Activated B cell treated with CpG ODN at 0.5 μM for 24 hours (primary cell): ENCODE measurements at regions not wholly inside any gene's neighbourhood (a gene's known extent, or its start where the extent isn't known, plus 50 kb on each side); places are given as distances from the start of the nearest gene placed in this dataset.

Source experiments
- ATAC-seq: fragments of 200-7000 bp; cut with Tn5 transposase; one replicate; pipeline ENCODE4 v1.10.0; 2021; ENCODE audit warnings: low read depth, mild to moderate bottlenecking, moderate library complexity
- CTCF ChIA-PET: fragments of 350-600 bp; sonication (Branson Sonifier 250); formaldehyde crosslinking; loops from one replicate; lab custom pipeline; 2021; ENCODE audit warnings: antibody characterized with exemption; lab: Charles Lee
- POLR2A ChIA-PET: fragments of 350-600 bp; sonication (Branson Sonifier 250); formaldehyde crosslinking; loops from one replicate; lab custom pipeline; 2021; ENCODE audit warnings: antibody characterized with exemption; lab: Charles Lee
- DNase-seq: peaks from one replicate; pipeline ENCODE4 v3.0.0; 2022
- H3K27ac Mint-ChIP-seq: one replicate; pipeline ENCODE4 v1.8.0; 2020; ENCODE audit warnings: mixed read lengths
- H3K27me3 Mint-ChIP-seq: one replicate; pipeline ENCODE4 v1.8.0; 2021; ENCODE audit warnings: mixed read lengths
- H3K36me3 Mint-ChIP-seq: one replicate; pipeline ENCODE4 v1.8.0; 2021; ENCODE audit warnings: low read depth, mixed read lengths
- H3K4me1 Mint-ChIP-seq: one replicate; pipeline ENCODE4 v1.8.0; 2021; ENCODE audit warnings: mixed read lengths
- H3K4me3 Mint-ChIP-seq: one replicate; pipeline ENCODE4 v1.8.0; 2020; ENCODE audit warnings: mild to moderate bottlenecking, mixed read lengths
- H3K9me3 Mint-ChIP-seq: one replicate; pipeline ENCODE4 v1.8.0; 2020; ENCODE audit warnings: mixed read lengths
- intact Hi-C: fragments of 100-400 bp; cut with micrococcal nuclease; formaldehyde crosslinking; loops from one replicate; pipeline ENCODE4 v1.15.1; 2024
- TF ChIP-seq, protein P1 (sequence below): fragments of 200-600 bp; IDR thresholded peaks from one replicate; pipeline ENCODE4 v1.8.0; 2022; ENCODE audit warnings: antibody characterized with exemption, mild to moderate bottlenecking

DNA sequence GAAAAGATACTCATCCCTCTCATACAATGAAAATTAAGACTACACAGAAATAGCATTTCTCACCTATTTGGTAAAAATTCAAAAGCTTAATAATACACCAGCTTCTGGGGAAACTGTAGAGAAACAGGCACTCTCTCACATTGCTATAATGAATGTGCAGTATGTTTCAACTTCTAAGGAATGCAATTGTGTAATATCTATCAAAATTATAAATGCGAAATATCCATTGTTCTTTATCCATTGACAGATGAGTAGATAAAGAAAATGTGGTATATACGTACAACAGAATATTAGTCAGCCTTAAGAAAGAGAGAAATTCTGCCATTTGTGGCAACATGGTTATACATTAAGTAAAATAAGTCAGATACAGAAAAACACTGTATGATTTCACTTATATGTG lies 101.4 kb upstream of the OR9G4 start:
- intact Hi-C loops: loop anchor here (10.0 kb wide), 1 partner anchor 675 kb away; no protein-coding TSS in a partner anchor
- POLR2A ChIA-PET: no interaction called here
- H3K9me3 Mint-ChIP-seq: no peaks in the 10 kb centered on the region
- H3K27ac Mint-ChIP-seq: no peak overlapping the region
- H3K4me3 Mint-ChIP-seq: no peak overlapping the region
- H3K36me3 Mint-ChIP-seq: no peaks in the 10 kb centered on the region
- H3K4me1 Mint-ChIP-seq: no peaks in the 10 kb centered on the region
- DNase-seq (no peak), ATAC-seq (no peak)
- CTCF ChIA-PET: no interaction called here
- TF ChIP-seq, protein P1, sequence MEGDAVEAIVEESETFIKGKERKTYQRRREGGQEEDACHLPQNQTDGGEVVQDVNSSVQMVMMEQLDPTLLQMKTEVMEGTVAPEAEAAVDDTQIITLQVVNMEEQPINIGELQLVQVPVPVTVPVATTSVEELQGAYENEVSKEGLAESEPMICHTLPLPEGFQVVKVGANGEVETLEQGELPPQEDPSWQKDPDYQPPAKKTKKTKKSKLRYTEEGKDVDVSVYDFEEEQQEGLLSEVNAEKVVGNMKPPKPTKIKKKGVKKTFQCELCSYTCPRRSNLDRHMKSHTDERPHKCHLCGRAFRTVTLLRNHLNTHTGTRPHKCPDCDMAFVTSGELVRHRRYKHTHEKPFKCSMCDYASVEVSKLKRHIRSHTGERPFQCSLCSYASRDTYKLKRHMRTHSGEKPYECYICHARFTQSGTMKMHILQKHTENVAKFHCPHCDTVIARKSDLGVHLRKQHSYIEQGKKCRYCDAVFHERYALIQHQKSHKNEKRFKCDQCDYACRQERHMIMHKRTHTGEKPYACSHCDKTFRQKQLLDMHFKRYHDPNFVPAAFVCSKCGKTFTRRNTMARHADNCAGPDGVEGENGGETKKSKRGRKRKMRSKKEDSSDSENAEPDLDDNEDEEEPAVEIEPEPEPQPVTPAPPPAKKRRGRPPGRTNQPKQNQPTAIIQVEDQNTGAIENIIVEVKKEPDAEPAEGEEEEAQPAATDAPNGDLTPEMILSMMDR: no peak
- H3K27me3 Mint-ChIP-seq: no peaks in the 10 kb centered on the region

DNA sequence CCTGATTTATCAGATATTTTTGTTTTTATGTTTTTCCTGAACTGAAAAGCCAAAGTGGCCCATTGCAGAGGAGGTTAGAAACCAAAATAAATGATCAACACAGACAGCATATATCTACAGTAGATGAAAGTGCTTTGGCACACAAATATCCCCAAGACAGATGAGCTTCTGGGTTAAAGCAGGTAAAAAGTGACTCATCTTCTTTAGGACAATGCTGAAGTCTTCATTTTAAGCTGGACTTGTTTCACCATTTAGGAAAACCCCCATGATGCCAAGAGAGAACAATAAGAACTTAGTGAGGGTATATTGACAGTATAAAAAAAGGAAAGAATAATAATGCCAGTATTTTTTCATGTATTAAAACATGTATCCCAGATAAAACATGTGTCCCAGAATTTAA lies 100.8 kb upstream of the OR9G4 start:
- no peak overlapping the region for H3K4me3 Mint-ChIP-seq
- H3K27me3 Mint-ChIP-seq: no peaks in the 10 kb centered on the region
- H3K4me1 Mint-ChIP-seq: no peaks in the 10 kb centered on the region
- H3K9me3 Mint-ChIP-seq: no peaks in the 10 kb centered on the region
- ChIA-PET POLR2A (no interaction called here), CTCF (no interaction called here)
- intact Hi-C loops: loop anchor here (10.0 kb wide), 1 partner anchor 676 kb away; no protein-coding TSS in a partner anchor
- H3K36me3 Mint-ChIP-seq: no peaks in the 10 kb centered on the region
- H3K27ac Mint-ChIP-seq: no peak overlapping the region
- TF ChIP-seq, protein P1: no peak
- DNase-seq (no peak), ATAC-seq (no peak)

DNA sequence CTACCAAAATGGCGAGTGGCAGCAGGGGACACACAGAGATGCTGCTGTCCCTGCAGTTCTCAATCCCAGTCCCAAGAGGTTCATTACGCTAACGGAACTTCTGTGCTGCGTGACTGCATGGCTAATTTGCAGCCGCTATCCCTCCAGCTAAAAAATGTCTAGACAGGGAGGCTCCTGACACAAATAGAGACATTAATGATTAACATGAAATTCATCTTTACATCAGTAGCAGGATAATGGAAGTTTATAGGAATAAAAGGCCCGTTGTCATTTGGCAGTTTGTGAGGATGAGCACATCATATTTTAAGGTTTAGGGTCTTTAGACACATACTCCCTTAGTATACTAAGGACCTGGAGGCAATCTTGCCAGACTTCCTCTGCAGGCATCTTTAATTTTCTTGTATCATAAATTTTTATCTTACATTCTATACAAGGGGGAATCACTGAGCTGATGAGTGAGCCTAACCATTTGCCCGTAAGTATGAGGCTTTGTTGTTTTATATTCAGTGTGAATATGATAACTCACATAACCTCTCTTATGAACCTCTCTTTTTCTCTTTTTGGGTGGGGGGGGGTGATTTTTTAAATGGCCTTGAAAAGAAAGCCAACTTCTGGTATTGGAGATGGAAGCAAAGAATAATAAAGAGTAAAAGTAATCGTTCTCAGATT lies 99.8 kb upstream of the OR9G4 start:
- Mint-ChIP-seq H3K27ac (no peak overlapping the region), H3K4me3 (no peak overlapping the region), H3K9me3 (no peaks in the 10 kb centered on the region), H3K27me3 (no peaks in the 10 kb centered on the region), H3K4me1 (no peaks in the 10 kb centered on the region), H3K36me3 (no peaks in the 10 kb centered on the region)
- ATAC-seq (no peak), DNase-seq (no peak)
- intact Hi-C loops: loop anchor here (10.0 kb wide), 1 partner anchor 677 kb away; no protein-coding TSS in a partner anchor
- CTCF ChIA-PET: no interaction called here
- POLR2A ChIA-PET: no interaction called here
- TF ChIP-seq, protein P1: no peak

DNA sequence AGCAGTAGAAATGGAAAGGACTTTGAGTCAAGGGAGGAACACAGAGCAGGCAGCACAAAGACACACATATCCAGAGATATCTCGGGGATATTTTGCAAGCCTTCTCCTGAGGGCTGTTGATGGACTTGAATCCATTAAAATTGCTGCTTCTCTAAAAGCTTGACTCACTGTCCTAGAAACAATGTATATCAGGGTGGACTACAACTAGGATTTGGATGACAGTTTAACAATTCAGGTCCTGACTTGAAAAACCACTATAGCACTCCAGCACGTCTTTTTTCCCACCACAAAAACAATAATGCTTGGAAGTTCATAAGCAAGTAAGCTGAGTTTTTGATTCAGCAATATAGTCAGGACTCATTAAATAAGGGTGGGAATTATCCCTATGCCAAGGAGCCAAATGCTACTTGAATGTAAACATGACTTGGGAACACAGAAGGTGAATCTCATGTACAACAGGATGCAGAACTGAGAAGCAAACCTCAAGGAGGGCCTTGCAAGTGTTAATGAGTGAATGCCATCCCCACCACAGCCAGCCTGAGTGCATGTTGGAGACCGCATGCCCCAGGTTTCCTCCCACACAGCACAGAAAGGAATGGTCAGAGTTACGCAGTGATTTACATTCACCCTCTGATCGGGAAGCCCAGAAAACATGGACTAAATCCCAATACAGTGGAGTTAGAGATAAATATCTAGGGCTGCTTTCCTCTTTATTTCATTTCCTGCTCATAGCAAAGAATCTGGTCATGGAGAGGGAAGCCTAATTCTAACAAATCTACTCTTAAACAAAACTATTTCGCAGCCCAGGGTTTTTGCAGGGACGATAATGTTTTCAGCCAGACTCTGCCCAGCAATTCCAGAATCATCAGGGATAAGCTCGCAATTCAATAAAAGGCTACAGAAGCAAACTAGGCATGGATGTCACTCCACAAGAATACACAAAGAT lies 98.4 kb upstream of the OR9G4 start:
- H3K4me1 Mint-ChIP-seq: no peaks in the 10 kb centered on the region
- intact Hi-C loops: loop anchor here (10.0 kb wide), 1 partner anchor 678 kb away; no protein-coding TSS in a partner anchor
- TF ChIP-seq, protein P1: no peak
- ATAC-seq: no peak
- no peak for DNase-seq
- H3K36me3 Mint-ChIP-seq: no peaks in the 10 kb centered on the region
- CTCF ChIA-PET: no interaction called here
- H3K27ac Mint-ChIP-seq: no peak overlapping the region
- no peaks in the 10 kb centered on the region for H3K9me3 Mint-ChIP-seq
- no peak overlapping the region for H3K4me3 Mint-ChIP-seq
- H3K27me3 Mint-ChIP-seq: no peaks in the 10 kb centered on the region
- POLR2A ChIA-PET: no interaction called here
